ENCODE measurements at regions not wholly inside any gene's neighbourhood (a gene's known extent, or its start where the extent isn't known, plus 50 kb on each side); places are given as distances from the start of the nearest gene placed in this dataset.
"Not testable (repeated sequence)": the region's sequence is repeated elsewhere in the genome, so short reads cannot be mapped to it uniquely, and the experiment has no call there.

- no peak overlapping the region for H3K9ac ChIP-seq (ENCODE audit: low read length)
- DNase-seq (ENCODE audit: low read depth) = no peak
- no peaks in the 10 kb centered on the region for H3K36me3 ChIP-seq (ENCODE audit: control insufficient read depth, insufficient read depth, low read length, severe bottlenecking)
- H3K9me3 ChIP-seq (ENCODE audit: control insufficient read depth, low read length) = no peaks in the 10 kb centered on the region
- no peaks in the 10 kb centered on the region for H3K4me1 ChIP-seq (ENCODE audit: control insufficient read depth, insufficient read depth, low read length)
- peaks cover 2% of the 10 kb centered on the region for H3K27me3 ChIP-seq (replicated peaks; ENCODE audit: control insufficient read depth, insufficient read depth, low read length)
- no peak overlapping the region for H3K4me3 ChIP-seq (ENCODE audit: low read length)
Observed at GRCh38 chr15:59779110-59779509, 90.0 kb upstream of the BNIP2 start.

GRCh38 chr15:59764775-59765174, 75.7 kb upstream of the BNIP2 start:
- Histone ChIP-seq H3K27me3 (replicated peaks; ENCODE audit: control insufficient read depth, insufficient read depth, low read length) (peaks cover 41% of the 10 kb centered on the region), H3K9me3 (ENCODE audit: control insufficient read depth, low read length) (peaks cover 2% of the 10 kb centered on the region), H3K36me3 (ENCODE audit: control insufficient read depth, insufficient read depth, low read length, severe bottlenecking) (no peaks in the 10 kb centered on the region), H3K4me1 (ENCODE audit: control insufficient read depth, insufficient read depth, low read length) (no peaks in the 10 kb centered on the region), H3K4me3 (ENCODE audit: low read length) (no peak overlapping the region), H3K9ac (ENCODE audit: low read length) (no peak overlapping the region)
- no peak for DNase-seq (ENCODE audit: low read depth)

GRCh38 chr15:59762558-59762957, 73.4 kb upstream of the BNIP2 start:
- no peak for DNase-seq (ENCODE audit: low read depth)
- no peaks in the 10 kb centered on the region for H3K4me1 ChIP-seq (ENCODE audit: control insufficient read depth, insufficient read depth, low read length)
- H3K27me3 ChIP-seq (replicated peaks; ENCODE audit: control insufficient read depth, insufficient read depth, low read length) = peaks cover 45% of the 10 kb centered on the region
- H3K36me3 ChIP-seq (ENCODE audit: control insufficient read depth, insufficient read depth, low read length, severe bottlenecking) = no peaks in the 10 kb centered on the region
- H3K9me3 ChIP-seq (ENCODE audit: control insufficient read depth, low read length) = peaks cover 2% of the 10 kb centered on the region
- no peak overlapping the region for H3K4me3 ChIP-seq (ENCODE audit: low read length)
- H3K9ac ChIP-seq (ENCODE audit: low read length) = no peak overlapping the region

- not testable (repeated sequence) for DNase-seq (ENCODE audit: low read depth); H3K36me3 ChIP-seq (ENCODE audit: control insufficient read depth, insufficient read depth, low read length, severe bottlenecking); H3K9ac ChIP-seq (ENCODE audit: low read length); H3K4me1 ChIP-seq (ENCODE audit: control insufficient read depth, insufficient read depth, low read length); H3K9me3 ChIP-seq (ENCODE audit: control insufficient read depth, low read length); H3K4me3 ChIP-seq (ENCODE audit: low read length)
- H3K27me3 ChIP-seq (replicated peaks; ENCODE audit: control insufficient read depth, insufficient read depth, low read length) = peaks cover 33% of the 10 kb centered on the region
Observed at GRCh38 chr15:59760256-59760655, 71.1 kb upstream of the BNIP2 start.

GRCh38 chr15:59751552-59752413, 62.7 kb upstream of the BNIP2 start:
- DNase-seq (ENCODE audit: low read depth) = peak; percentile 5
- no peaks in the 10 kb centered on the region for H3K9me3 ChIP-seq (ENCODE audit: control insufficient read depth, low read length)
- no peak overlapping the region for H3K4me3 ChIP-seq (ENCODE audit: low read length)
- no peak overlapping the region for H3K9ac ChIP-seq (ENCODE audit: low read length)
- no peaks in the 10 kb centered on the region for H3K36me3 ChIP-seq (ENCODE audit: control insufficient read depth, insufficient read depth, low read length, severe bottlenecking)
- H3K27me3 ChIP-seq (replicated peaks; ENCODE audit: control insufficient read depth, insufficient read depth, low read length) = peaks cover 50% of the 10 kb centered on the region
- no peaks in the 10 kb centered on the region for H3K4me1 ChIP-seq (ENCODE audit: control insufficient read depth, insufficient read depth, low read length)

GRCh38 chr15:59746777-59747176, 57.7 kb upstream of the BNIP2 start:
- peaks cover 81% of the 10 kb centered on the region for H3K27me3 ChIP-seq (replicated peaks; ENCODE audit: control insufficient read depth, insufficient read depth, low read length)
- DNase-seq (ENCODE audit: low read depth) = no peak
- H3K36me3 ChIP-seq (ENCODE audit: control insufficient read depth, insufficient read depth, low read length, severe bottlenecking) = no peaks in the 10 kb centered on the region
- peaks cover 6% of the 10 kb centered on the region for H3K9me3 ChIP-seq (ENCODE audit: control insufficient read depth, low read length)
- H3K4me3 ChIP-seq (ENCODE audit: low read length) = no peak overlapping the region
- no peak overlapping the region for H3K9ac ChIP-seq (ENCODE audit: low read length)
- no peaks in the 10 kb centered on the region for H3K4me1 ChIP-seq (ENCODE audit: control insufficient read depth, insufficient read depth, low read length)

GRCh38 chr15:59741274-59741906, 52.3 kb upstream of the BNIP2 start:
- peaks cover 6% of the 10 kb centered on the region for H3K9me3 ChIP-seq (ENCODE audit: control insufficient read depth, low read length)
- no peak overlapping the region for H3K4me3 ChIP-seq (ENCODE audit: low read length)
- H3K4me1 ChIP-seq (ENCODE audit: control insufficient read depth, insufficient read depth, low read length) = no peaks in the 10 kb centered on the region
- H3K27me3 ChIP-seq (replicated peaks; ENCODE audit: control insufficient read depth, insufficient read depth, low read length) = peaks cover 50% of the 10 kb centered on the region
- DNase-seq (ENCODE audit: low read depth) = peak; percentile 36
- H3K9ac ChIP-seq (ENCODE audit: low read length) = no peak overlapping the region
- no peaks in the 10 kb centered on the region for H3K36me3 ChIP-seq (ENCODE audit: control insufficient read depth, insufficient read depth, low read length, severe bottlenecking)

GRCh38 chr15:59739557-59740186, 50.6 kb upstream of the BNIP2 start:
- Histone ChIP-seq H3K4me3 (ENCODE audit: low read length) (no peak overlapping the region), H3K27me3 (replicated peaks; ENCODE audit: control insufficient read depth, insufficient read depth, low read length) (peaks cover 43% of the 10 kb centered on the region), H3K4me1 (ENCODE audit: control insufficient read depth, insufficient read depth, low read length) (no peaks in the 10 kb centered on the region), H3K9me3 (ENCODE audit: control insufficient read depth, low read length) (peaks cover 6% of the 10 kb centered on the region), H3K9ac (ENCODE audit: low read length) (no peak overlapping the region), H3K36me3 (ENCODE audit: control insufficient read depth, insufficient read depth, low read length, severe bottlenecking) (no peaks in the 10 kb centered on the region)
- no peak for DNase-seq (ENCODE audit: low read depth)

All from adipocyte (in vitro differentiated cells).